ENCODE measurements at regions not wholly inside any gene's neighbourhood (a gene's known extent, or its start where the extent isn't known, plus 50 kb on each side); places are given as distances from the start of the nearest gene placed in this dataset.

DNA sequence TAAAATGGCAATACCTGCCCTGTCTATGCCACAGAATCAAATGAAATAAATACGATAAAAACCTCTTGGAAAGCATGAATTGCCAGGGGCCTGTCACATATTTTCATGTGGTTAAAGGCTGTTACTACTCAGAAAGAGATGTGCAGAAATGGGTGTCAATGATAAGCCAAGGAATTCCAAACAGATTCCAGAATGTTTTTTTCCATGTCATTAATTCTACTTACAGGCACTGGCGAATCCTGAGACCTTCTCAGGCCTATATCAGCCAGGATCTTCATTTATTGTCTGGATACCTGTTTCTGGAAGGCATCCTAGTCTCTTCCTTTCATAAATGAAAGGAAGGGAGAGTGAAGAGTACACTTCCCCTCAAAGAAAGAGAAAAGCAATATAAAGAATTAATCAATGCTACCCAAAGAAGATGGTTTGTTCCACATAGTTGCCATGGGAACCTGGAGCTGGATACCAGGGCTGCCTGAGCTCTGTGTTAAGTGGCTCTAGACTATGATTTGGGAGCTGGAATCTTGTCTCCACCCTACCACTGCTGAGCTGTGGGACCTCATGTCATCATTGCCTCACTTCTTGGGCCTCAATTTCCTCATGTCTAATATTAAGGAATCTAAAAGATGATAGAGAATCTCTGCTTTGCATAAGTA, 335.1 kb upstream of the SKOR2 start:
- H3K79me2 ChIP-seq (ENCODE audit: insufficient read depth, low read length), result no peaks in the 10 kb centered on the region
- POLR2A ChIA-PET, result no interaction called here
- peaks cover 3 to 18% of the 10 kb centered on the region in 2 experiments; a peak in 2 of 5 replicates for H3K27me3 ChIP-seq (ENCODE audit: control insufficient read depth in 1 of 2, insufficient read depth in 2 of 2, low read length in 2 of 2)
- no peaks in the 10 kb centered on the region for H4K20me1 ChIP-seq (ENCODE audit: insufficient read depth, low read length)
- no peaks in the 10 kb centered on the region for H3K9me3 ChIP-seq (ENCODE audit: low read length)
- no peak overlapping the region for H2AFZ ChIP-seq (ENCODE audit: low read length)
- WGBS (ENCODE audit: low lambda C conversion rate), result 0% methylated on average over 2 of the region's 2 CpGs
- DNase-seq (ENCODE audit: low spot score) (no peak), FAIRE-seq (no peak), ATAC-seq (no peak)
- in situ Hi-C loops (cut with HindIII; ENCODE audit: extremely low pct_ligation_motif_present, low pct_unique_long_range_greater_than_20kb), result no loop called here
- H3K9ac ChIP-seq (ENCODE audit: insufficient read depth, low read depth, low read length), result no peak overlapping the region
- H3K27ac ChIP-seq (ENCODE audit: extremely low read length, insufficient read depth, low read length), result no peak overlapping the region
- no peak overlapping the region for H3K4me3 ChIP-seq (replicated peaks in 1 of 3; ENCODE audit: insufficient read depth in 1 of 3, low read depth in 2 of 3, low read length in 3 of 3)
- no peak overlapping the region for H3K4me2 ChIP-seq (ENCODE audit: low read depth, low read length)
- no TSS peak for BruUV-seq (replicated peaks)
- no peaks in the 10 kb centered on the region for H3K36me3 ChIP-seq (replicated peaks in 1 of 2; ENCODE audit: control insufficient read depth in 1 of 2, insufficient read depth in 2 of 2, low read length in 2 of 2)
- intact Hi-C loops (cut with micrococcal nuclease; ENCODE audit: unreplicated experiment), result no loop called here
- H3K4me1 ChIP-seq (ENCODE audit: insufficient read depth, low read length), result 0 out of 2 replicates have a peak, but pooled peaks cover 7% of the 10 kb centered on the region
- CTCF ChIA-PET (ENCODE audit: low intra/inter-chr PET ratio, low total read pairs), result no interaction called here
- TF ChIP-seq, protein P1, sequence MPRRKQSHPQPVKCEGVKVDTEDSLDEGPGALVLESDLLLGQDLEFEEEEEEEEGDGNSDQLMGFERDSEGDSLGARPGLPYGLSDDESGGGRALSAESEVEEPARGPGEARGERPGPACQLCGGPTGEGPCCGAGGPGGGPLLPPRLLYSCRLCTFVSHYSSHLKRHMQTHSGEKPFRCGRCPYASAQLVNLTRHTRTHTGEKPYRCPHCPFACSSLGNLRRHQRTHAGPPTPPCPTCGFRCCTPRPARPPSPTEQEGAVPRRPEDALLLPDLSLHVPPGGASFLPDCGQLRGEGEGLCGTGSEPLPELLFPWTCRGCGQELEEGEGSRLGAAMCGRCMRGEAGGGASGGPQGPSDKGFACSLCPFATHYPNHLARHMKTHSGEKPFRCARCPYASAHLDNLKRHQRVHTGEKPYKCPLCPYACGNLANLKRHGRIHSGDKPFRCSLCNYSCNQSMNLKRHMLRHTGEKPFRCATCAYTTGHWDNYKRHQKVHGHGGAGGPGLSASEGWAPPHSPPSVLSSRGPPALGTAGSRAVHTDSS (CRISPR knock-in tag; conservative IDR thresholded peaks at IDR 0.05), result no peak
- TF ChIP-seq RBAK (CRISPR knock-in tag; IDR thresholded peaks at IDR 0.05) (no peak), TAF15 (IDR thresholded peaks at IDR 0.05; ENCODE audit: low read depth, low read length, poor library complexity, severe bottlenecking) (no peak), KLF11 (CRISPR knock-in tag; IDR thresholded peaks at IDR 0.05) (no peak), KLF12 (CRISPR knock-in tag; IDR thresholded peaks at IDR 0.05; ENCODE audit: borderline replicate concordance) (no peak), ZNF121 (CRISPR knock-in tag; IDR thresholded peaks at IDR 0.05) (no peak)
- TF ChIP-seq, protein P2, sequence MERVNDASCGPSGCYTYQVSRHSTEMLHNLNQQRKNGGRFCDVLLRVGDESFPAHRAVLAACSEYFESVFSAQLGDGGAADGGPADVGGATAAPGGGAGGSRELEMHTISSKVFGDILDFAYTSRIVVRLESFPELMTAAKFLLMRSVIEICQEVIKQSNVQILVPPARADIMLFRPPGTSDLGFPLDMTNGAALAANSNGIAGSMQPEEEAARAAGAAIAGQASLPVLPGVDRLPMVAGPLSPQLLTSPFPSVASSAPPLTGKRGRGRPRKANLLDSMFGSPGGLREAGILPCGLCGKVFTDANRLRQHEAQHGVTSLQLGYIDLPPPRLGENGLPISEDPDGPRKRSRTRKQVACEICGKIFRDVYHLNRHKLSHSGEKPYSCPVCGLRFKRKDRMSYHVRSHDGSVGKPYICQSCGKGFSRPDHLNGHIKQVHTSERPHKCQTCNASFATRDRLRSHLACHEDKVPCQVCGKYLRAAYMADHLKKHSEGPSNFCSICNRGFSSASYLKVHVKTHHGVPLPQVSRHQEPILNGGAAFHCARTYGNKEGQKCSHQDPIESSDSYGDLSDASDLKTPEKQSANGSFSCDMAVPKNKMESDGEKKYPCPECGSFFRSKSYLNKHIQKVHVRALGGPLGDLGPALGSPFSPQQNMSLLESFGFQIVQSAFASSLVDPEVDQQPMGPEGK (CRISPR knock-in tag; IDR thresholded peaks at IDR 0.05), result no peak
- TF ChIP-seq, protein P3, sequence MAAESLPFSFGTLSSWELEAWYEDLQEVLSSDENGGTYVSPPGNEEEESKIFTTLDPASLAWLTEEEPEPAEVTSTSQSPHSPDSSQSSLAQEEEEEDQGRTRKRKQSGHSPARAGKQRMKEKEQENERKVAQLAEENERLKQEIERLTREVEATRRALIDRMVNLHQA (CRISPR knock-in tag; IDR thresholded peaks at IDR 0.05), result no peak
- TF ChIP-seq, protein P4, sequence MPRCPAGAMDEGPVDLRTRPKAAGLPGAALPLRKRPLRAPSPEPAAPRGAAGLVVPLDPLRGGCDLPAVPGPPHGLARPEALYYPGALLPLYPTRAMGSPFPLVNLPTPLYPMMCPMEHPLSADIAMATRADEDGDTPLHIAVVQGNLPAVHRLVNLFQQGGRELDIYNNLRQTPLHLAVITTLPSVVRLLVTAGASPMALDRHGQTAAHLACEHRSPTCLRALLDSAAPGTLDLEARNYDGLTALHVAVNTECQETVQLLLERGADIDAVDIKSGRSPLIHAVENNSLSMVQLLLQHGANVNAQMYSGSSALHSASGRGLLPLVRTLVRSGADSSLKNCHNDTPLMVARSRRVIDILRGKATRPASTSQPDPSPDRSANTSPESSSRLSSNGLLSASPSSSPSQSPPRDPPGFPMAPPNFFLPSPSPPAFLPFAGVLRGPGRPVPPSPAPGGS (CRISPR knock-in tag; IDR thresholded peaks at IDR 0.05), result no peak
- TF ChIP-seq, protein P5, sequence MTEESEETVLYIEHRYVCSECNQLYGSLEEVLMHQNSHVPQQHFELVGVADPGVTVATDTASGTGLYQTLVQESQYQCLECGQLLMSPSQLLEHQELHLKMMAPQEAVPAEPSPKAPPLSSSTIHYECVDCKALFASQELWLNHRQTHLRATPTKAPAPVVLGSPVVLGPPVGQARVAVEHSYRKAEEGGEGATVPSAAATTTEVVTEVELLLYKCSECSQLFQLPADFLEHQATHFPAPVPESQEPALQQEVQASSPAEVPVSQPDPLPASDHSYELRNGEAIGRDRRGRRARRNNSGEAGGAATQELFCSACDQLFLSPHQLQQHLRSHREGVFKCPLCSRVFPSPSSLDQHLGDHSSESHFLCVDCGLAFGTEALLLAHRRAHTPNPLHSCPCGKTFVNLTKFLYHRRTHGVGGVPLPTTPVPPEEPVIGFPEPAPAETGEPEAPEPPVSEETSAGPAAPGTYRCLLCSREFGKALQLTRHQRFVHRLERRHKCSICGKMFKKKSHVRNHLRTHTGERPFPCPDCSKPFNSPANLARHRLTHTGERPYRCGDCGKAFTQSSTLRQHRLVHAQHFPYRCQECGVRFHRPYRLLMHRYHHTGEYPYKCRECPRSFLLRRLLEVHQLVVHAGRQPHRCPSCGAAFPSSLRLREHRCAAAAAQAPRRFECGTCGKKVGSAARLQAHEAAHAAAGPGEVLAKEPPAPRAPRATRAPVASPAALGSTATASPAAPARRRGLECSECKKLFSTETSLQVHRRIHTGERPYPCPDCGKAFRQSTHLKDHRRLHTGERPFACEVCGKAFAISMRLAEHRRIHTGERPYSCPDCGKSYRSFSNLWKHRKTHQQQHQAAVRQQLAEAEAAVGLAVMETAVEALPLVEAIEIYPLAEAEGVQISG (CRISPR knock-in tag; IDR thresholded peaks at IDR 0.05), result no peak
- TF ChIP-seq, protein P6, sequence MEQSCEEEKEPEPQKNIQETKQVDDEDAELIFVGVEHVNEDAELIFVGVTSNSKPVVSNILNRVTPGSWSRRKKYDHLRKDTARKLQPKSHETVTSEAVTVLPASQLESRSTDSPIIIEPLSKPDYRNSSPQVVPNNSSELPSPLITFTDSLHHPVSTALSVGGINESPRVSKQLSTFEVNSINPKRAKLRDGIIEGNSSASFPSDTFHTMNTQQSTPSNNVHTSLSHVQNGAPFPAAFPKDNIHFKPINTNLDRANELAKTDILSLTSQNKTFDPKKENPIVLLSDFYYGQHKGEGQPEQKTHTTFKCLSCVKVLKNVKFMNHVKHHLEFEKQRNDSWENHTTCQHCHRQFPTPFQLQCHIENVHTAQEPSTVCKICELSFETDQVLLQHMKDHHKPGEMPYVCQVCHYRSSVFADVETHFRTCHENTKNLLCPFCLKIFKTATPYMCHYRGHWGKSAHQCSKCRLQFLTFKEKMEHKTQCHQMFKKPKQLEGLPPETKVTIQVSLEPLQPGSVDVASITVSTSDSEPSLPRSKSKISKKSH (CRISPR knock-in tag; IDR thresholded peaks at IDR 0.05; ENCODE audit: borderline replicate concordance), result no peak
- TF ChIP-seq, protein P7, sequence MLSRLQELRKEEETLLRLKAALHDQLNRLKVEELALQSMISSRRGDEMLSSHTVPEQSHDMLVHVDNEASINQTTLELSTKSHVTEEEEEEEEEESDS (CRISPR knock-in tag; IDR thresholded peaks at IDR 0.05; ENCODE audit: borderline replicate concordance), result no peak
